ENCODE measurements at regions not wholly inside any gene's neighbourhood (a gene's known extent, or its start where the extent isn't known, plus 50 kb on each side); places are given as distances from the start of the nearest gene placed in this dataset.
A peak's percentile ranks its signal among the peaks of the same experiment; 100 is the strongest.

GRCh38 chr6:164859816-164860215, 449.6 kb downstream of the C6orf118 start:
- DNase-seq (ENCODE audit: low read depth), result no peak
- H3K4me3 ChIP-seq (ENCODE audit: low read depth, low read length), result no peak overlapping the region
- no peak for TF ChIP-seq CTCF (IDR thresholded peaks at IDR 0.05; ENCODE audit: control insufficient read depth, extremely low read depth, insufficient read depth)

GRCh38 chr6:164856138-164856537, 453.3 kb downstream of the C6orf118 start:
- DNase-seq (ENCODE audit: low read depth), result no peak
- H3K4me3 ChIP-seq (ENCODE audit: low read depth, low read length), result no peak overlapping the region
- TF ChIP-seq CTCF (IDR thresholded peaks at IDR 0.05; ENCODE audit: control insufficient read depth, extremely low read depth, insufficient read depth), result no peak

- TF ChIP-seq CTCF (IDR thresholded peaks at IDR 0.05; ENCODE audit: control insufficient read depth, extremely low read depth, insufficient read depth), result no peak
- DNase-seq (ENCODE audit: low read depth), result no peak
Measured at GRCh38 chr6:164855281-164855680, 454.1 kb downstream of the C6orf118 start.

GRCh38 chr6:164854526-164854925, 454.9 kb downstream of the C6orf118 start:
- TF ChIP-seq CTCF (IDR thresholded peaks at IDR 0.05; ENCODE audit: control insufficient read depth, extremely low read depth, insufficient read depth), result no peak
- no peak overlapping the region for H3K4me3 ChIP-seq (ENCODE audit: low read depth, low read length)
- DNase-seq (ENCODE audit: low read depth), result peak; percentile 58

More at GRCh38 chr6:164855281-164855680, 454.1 kb downstream of the C6orf118 start:
- H3K4me3 ChIP-seq (ENCODE audit: low read depth, low read length), result no peak overlapping the region

GRCh38 chr6:164845773-164846172, 463.6 kb downstream of the C6orf118 start:
- H3K4me3 ChIP-seq (ENCODE audit: low read depth, low read length), result no peak overlapping the region
- TF ChIP-seq CTCF (IDR thresholded peaks at IDR 0.05; ENCODE audit: control insufficient read depth, extremely low read depth, insufficient read depth), result no peak
- DNase-seq (ENCODE audit: low read depth), result no peak

GRCh38 chr6:164842085-164842484, 467.3 kb downstream of the C6orf118 start:
- no peak overlapping the region for H3K4me3 ChIP-seq (ENCODE audit: low read depth, low read length)
- no peak for TF ChIP-seq CTCF (IDR thresholded peaks at IDR 0.05; ENCODE audit: control insufficient read depth, extremely low read depth, insufficient read depth)
- no peak for DNase-seq (ENCODE audit: low read depth)

- H3K4me3 ChIP-seq (ENCODE audit: low read depth, low read length), result no peak overlapping the region
- no peak for TF ChIP-seq CTCF (IDR thresholded peaks at IDR 0.05; ENCODE audit: control insufficient read depth, extremely low read depth, insufficient read depth)
- DNase-seq (ENCODE audit: low read depth), result no peak
Measured at GRCh38 chr6:164838068-164838615, 471.3 kb downstream of the C6orf118 start.
